Parathyroid adenoma (tissue), 2 donors: ENCODE measurements at regions not wholly inside any gene's neighbourhood (a gene's known extent, or its start where the extent isn't known, plus 50 kb on each side); places are given as distances from the start of the nearest gene placed in this dataset.

Experiments
- H2AFZ ChIP-seq: fragments of 300-600 bp; sonication (generic); one replicate; pipeline ENCODE4 v1.7.0; 2017; ENCODE audit warnings: antibody characterized with exemption, mild to moderate bottlenecking
- H3K27ac ChIP-seq: fragments of 300-600 bp; sonication (generic); one replicate; pipeline ENCODE4 v1.7.0; 2017
- H3K27me3 ChIP-seq: fragments of 300-600 bp; sonication (generic); one replicate; pipeline ENCODE4 v1.7.0; 2017; ENCODE audit warnings: low read length; ENCODE audit not compliant: control insufficient read depth, insufficient read depth
- H3K36me3 ChIP-seq: fragments of 300-600 bp; sonication (generic); one replicate; pipeline ENCODE4 v1.7.0; 2017; ENCODE audit warnings: low read length; ENCODE audit not compliant: control insufficient read depth, insufficient read depth
- H3K4me1 ChIP-seq: fragments of 300-600 bp; sonication (generic); one replicate; pipeline ENCODE4 v1.7.0; 2017; ENCODE audit warnings: control low read depth
- H3K4me2 ChIP-seq: fragments of 300-600 bp; sonication (generic); one replicate; pipeline ENCODE4 v1.7.0; 2017; ENCODE audit warnings: low read length
- H3K4me3 ChIP-seq: fragments of 300-600 bp; sonication (generic); one replicate; pipeline ENCODE4 v1.7.0; 2017; ENCODE audit warnings: low read depth, low read length
- H3K79me2 ChIP-seq: fragments of 300-600 bp; sonication (generic); one replicate; pipeline ENCODE4 v1.7.0; 2017; ENCODE audit warnings: control low read depth
- H3K9ac ChIP-seq: fragments of 300-600 bp; sonication (generic); one replicate; pipeline ENCODE4 v1.7.0; 2017; ENCODE audit warnings: mild to moderate bottlenecking
- H3K9me3 ChIP-seq: fragments of 300-600 bp; sonication (generic); one replicate; pipeline ENCODE4 v1.7.0; 2017; ENCODE audit warnings: low read length; ENCODE audit not compliant: control insufficient read depth
- TF ChIP-seq, protein P1 (sequence below): fragments of 300-600 bp; sonication (generic); IDR thresholded peaks from one replicate; pipeline ENCODE4 v1.7.0; 2017; ENCODE audit warnings: antibody characterized with exemption, mild to moderate bottlenecking
- donor health status: primary hyperparathyroidism.

DNA sequence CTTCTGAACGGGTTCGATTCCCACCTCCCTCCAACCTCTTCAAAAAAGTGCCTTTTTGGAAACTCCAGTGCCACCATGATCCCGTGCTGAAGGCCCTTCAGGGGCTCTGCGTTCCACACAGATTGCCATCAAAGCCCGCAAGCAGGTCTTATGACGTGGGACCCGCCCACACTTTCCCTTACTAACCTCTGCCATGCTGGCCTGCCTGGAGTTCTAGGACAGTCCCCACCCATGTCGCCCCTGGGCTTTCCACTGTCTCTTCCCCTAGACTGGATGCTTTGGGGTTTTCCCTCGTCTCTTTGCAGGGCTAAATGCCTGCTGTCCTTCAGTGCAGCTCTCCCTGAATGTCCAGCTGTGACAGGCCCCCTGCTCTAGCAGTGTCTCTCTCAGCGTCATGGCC is 313.7 kb upstream of the ATP10A start:
- no peak overlapping the region for H3K27ac ChIP-seq
- H2AFZ ChIP-seq: no peak overlapping the region
- TF ChIP-seq, protein P1, sequence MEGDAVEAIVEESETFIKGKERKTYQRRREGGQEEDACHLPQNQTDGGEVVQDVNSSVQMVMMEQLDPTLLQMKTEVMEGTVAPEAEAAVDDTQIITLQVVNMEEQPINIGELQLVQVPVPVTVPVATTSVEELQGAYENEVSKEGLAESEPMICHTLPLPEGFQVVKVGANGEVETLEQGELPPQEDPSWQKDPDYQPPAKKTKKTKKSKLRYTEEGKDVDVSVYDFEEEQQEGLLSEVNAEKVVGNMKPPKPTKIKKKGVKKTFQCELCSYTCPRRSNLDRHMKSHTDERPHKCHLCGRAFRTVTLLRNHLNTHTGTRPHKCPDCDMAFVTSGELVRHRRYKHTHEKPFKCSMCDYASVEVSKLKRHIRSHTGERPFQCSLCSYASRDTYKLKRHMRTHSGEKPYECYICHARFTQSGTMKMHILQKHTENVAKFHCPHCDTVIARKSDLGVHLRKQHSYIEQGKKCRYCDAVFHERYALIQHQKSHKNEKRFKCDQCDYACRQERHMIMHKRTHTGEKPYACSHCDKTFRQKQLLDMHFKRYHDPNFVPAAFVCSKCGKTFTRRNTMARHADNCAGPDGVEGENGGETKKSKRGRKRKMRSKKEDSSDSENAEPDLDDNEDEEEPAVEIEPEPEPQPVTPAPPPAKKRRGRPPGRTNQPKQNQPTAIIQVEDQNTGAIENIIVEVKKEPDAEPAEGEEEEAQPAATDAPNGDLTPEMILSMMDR: no peak
- no peak overlapping the region for H3K4me2 ChIP-seq
- H3K9me3 ChIP-seq: no peaks in the 10 kb centered on the region
- no peaks in the 10 kb centered on the region for H3K27me3 ChIP-seq
- no peak overlapping the region for H3K4me3 ChIP-seq
- no peaks in the 10 kb centered on the region for H3K4me1 ChIP-seq
- H3K9ac ChIP-seq: no peak overlapping the region
- H3K79me2 ChIP-seq: no peaks in the 10 kb centered on the region
- no peaks in the 10 kb centered on the region for H3K36me3 ChIP-seq

DNA sequence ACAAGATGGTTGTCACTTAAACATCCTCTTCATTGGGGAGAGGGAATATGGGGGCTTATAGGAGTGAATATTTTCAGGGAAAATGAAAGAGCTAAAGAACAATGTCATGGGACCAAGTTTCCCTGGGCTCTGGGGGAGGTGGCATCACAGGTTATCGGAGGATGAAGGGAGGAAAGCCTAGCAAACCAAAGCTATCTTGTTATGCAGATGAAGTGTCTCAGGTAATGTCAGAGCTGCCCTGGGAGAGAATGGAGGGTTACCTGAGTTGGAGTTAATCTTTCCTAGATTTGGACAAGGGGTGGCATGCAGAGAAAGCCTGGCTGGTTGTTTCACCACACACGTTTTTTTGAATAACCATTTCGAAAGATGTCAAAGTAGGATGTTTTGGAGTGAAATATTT is 308.1 kb upstream of the ATP10A start:
- Histone ChIP-seq H3K36me3 (no peaks in the 10 kb centered on the region), H3K27me3 (no peaks in the 10 kb centered on the region), H2AFZ (no peak overlapping the region), H3K9ac (no peak overlapping the region), H3K4me3 (no peak overlapping the region), H3K79me2 (no peaks in the 10 kb centered on the region), H3K9me3 (no peaks in the 10 kb centered on the region), H3K4me1 (no peaks in the 10 kb centered on the region), H3K4me2 (no peak overlapping the region), H3K27ac (no peak overlapping the region)
- TF ChIP-seq, protein P1: no peak

DNA sequence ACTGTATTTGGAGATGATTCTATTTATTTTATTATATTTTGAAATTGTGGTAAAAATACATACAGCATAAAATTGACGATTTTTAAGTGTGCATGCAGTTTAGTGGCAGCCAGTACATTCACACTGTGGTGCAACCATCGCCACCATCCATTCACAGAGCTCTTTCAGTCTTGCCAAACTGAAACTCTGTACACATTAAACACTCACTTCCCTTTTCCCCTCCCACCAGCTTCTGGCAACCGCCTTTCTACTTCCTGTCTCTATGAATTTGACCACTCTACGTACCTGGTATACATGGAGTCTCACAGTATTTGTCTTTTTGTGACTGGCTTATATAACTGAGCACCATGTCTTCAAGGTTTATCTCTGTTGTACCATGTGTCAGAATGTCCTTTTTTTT is 303.3 kb upstream of the ATP10A start:
- Histone ChIP-seq H2AFZ (no peak overlapping the region), H3K9ac (no peak overlapping the region), H3K27ac (no peak overlapping the region), H3K4me2 (no peak overlapping the region), H3K4me3 (no peak overlapping the region), H3K79me2 (no peaks in the 10 kb centered on the region), H3K4me1 (no peaks in the 10 kb centered on the region), H3K9me3 (no peaks in the 10 kb centered on the region), H3K27me3 (no peaks in the 10 kb centered on the region), H3K36me3 (no peaks in the 10 kb centered on the region)
- TF ChIP-seq, protein P1: no peak

DNA sequence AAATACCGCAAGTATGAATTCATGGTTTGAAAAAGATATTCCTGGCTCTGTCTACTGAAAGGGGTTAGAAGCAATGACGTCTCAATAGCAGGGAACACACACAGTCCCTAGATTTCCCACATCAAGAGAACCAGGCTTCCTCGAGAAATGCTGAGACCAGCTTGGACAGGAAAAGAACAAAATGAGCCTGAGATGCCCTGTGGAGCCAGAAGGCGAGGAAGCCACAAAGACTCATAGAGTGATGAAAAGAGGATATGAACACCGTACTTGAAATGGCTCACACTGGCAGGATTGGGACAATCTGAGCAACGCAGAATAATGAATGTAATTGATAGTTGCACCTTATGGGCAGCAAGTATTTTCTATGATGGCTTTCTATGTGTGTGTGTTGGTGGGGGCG is 302.4 kb upstream of the ATP10A start:
- H3K9me3 ChIP-seq: no peaks in the 10 kb centered on the region
- H2AFZ ChIP-seq: no peak overlapping the region
- H3K4me3 ChIP-seq: no peak overlapping the region
- no peaks in the 10 kb centered on the region for H3K4me1 ChIP-seq
- H3K9ac ChIP-seq: no peak overlapping the region
- no peak overlapping the region for H3K4me2 ChIP-seq
- no peaks in the 10 kb centered on the region for H3K79me2 ChIP-seq
- TF ChIP-seq, protein P1: no peak
- H3K27me3 ChIP-seq: no peaks in the 10 kb centered on the region
- no peak overlapping the region for H3K27ac ChIP-seq
- H3K36me3 ChIP-seq: no peaks in the 10 kb centered on the region

DNA sequence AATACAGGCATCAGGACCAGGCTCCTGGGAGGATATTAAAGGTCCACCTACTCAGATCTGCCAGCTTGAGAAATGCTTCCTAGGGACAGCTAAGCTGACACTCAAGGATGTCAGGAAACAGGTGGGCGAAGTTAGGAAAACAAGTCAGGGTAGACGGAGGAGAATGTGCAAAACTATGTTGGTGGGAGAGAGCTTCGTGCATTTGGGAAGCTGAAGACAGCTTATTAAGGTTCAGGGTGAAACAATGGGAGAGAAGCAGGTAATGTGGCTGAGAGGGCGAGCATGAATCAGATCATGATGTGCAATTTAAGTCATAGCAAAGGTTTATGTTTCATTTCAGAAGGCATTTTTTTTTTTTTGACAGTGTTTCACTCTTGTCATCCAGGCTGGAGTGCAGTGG is 297.2 kb upstream of the ATP10A start:
- H3K36me3 ChIP-seq: no peaks in the 10 kb centered on the region
- no peaks in the 10 kb centered on the region for H3K9me3 ChIP-seq
- no peak overlapping the region for H3K4me3 ChIP-seq
- H3K27ac ChIP-seq: no peak overlapping the region
- TF ChIP-seq, protein P1: no peak
- H3K79me2 ChIP-seq: no peaks in the 10 kb centered on the region
- H3K27me3 ChIP-seq: no peaks in the 10 kb centered on the region
- no peak overlapping the region for H3K4me2 ChIP-seq
- no peaks in the 10 kb centered on the region for H3K4me1 ChIP-seq
- H3K9ac ChIP-seq: no peak overlapping the region
- no peak overlapping the region for H2AFZ ChIP-seq
